Keratinocyte (primary cell): ENCODE measurements at regions not wholly inside any gene's neighbourhood (a gene's known extent, or its start where the extent isn't known, plus 50 kb on each side); places are given as distances from the start of the nearest gene placed in this dataset.

Experiments used
- DNase-seq: peaks from one replicate; pipeline ENCODE4 v3.0.0-alpha.2; 2011; ENCODE audit warnings: low read depth, missing footprints, low spot score
- FAIRE-seq: peaks from 2 replicates; lab custom pipeline; 2011; peaks lifted over from hg19 to GRCh38; lab: Jason Lieb, UNC
- H2AFZ ChIP-seq: 2 replicates; pipeline ENCODE4 v1.6.0; 2012; ENCODE audit warnings: low read length, control low read depth, inconsistent platforms; ENCODE audit not compliant: control insufficient read depth
- H3K27ac ChIP-seq: 2 replicates; pipeline ENCODE4 v1.5.1; 2011; ENCODE audit warnings: low read length; ENCODE audit not compliant: control insufficient read depth, insufficient read depth
- H3K27me3 ChIP-seq: 3 replicates; pipeline ENCODE4 v1.6.0; 2011; ENCODE audit warnings: low read length; ENCODE audit not compliant: control insufficient read depth, insufficient read depth; ENCODE audit errors: extremely low read depth
- H3K36me3 ChIP-seq, 2 experiments: 2 replicates in 1 of 2; 3 replicates in 1 of 2; pipeline ENCODE4 v1.5.1; 2011; ENCODE audit warnings: low read length in 2 of 2, mild to moderate bottlenecking in 1 of 2; ENCODE audit not compliant: control insufficient read depth in 2 of 2, insufficient read depth in 2 of 2; ENCODE audit errors: extremely low read depth in 1 of 2
- H3K4me1 ChIP-seq: 3 replicates; pipeline ENCODE4 v1.5.1; 2011; ENCODE audit warnings: low read length; ENCODE audit not compliant: control insufficient read depth, insufficient read depth; ENCODE audit errors: extremely low read depth
- H3K4me2 ChIP-seq: 3 replicates; pipeline ENCODE4 v1.6.0; 2011; ENCODE audit warnings: low read depth, low read length; ENCODE audit not compliant: control insufficient read depth, insufficient read depth; ENCODE audit errors: extremely low read depth
- H3K4me3 ChIP-seq, 3 experiments: fragments of 200-600 bp in 1 of 3; sonication (generic) in 1 of 3; 2 replicates in 2 of 3; 3 replicates in 1 of 3; pipeline ENCODE4 v1.5.1; 2011 to 2016; ENCODE audit warnings: low read length in 3 of 3, mild to moderate bottlenecking in 3 of 3, control low read depth in 2 of 3, inconsistent platforms in 1 of 3, low read depth in 1 of 3, mixed read lengths in 1 of 3, mixed run types in 1 of 3, moderate library complexity in 1 of 3; ENCODE audit not compliant: control insufficient read depth in 2 of 3, insufficient read depth in 2 of 3; ENCODE audit errors: extremely low read depth in 1 of 3
- H3K79me2 ChIP-seq: 2 replicates; pipeline ENCODE4 v1.6.0; 2012; ENCODE audit warnings: low read length; ENCODE audit not compliant: control insufficient read depth, insufficient read depth
- H3K9ac ChIP-seq: 3 replicates; pipeline ENCODE4 v1.6.0; 2011; ENCODE audit warnings: low read length; ENCODE audit not compliant: control insufficient read depth, insufficient read depth; ENCODE audit errors: extremely low read depth
- H3K9me1 ChIP-seq: 3 replicates; pipeline ENCODE4 v1.6.0; 2011; ENCODE audit warnings: low read length; ENCODE audit not compliant: control insufficient read depth, insufficient read depth; ENCODE audit errors: extremely low read depth
- H3K9me3 ChIP-seq: 2 replicates; pipeline ENCODE4 v1.5.1; 2012; ENCODE audit warnings: low read depth, low read length; ENCODE audit not compliant: control insufficient read depth
- H4K20me1 ChIP-seq: 3 replicates; pipeline ENCODE4 v1.6.0; 2011; ENCODE audit warnings: low read length; ENCODE audit not compliant: control insufficient read depth, insufficient read depth; ENCODE audit errors: extremely low read depth
- EZH2 ChIP-seq: IDR thresholded peaks from one replicate; pipeline ENCODE4 v1.6.1; 2012; ENCODE audit warnings: inconsistent platforms, mild to moderate bottlenecking, low read length, moderate library complexity
- dilution Hi-C: fragments of 300-500 bp; cut with MboI; formaldehyde crosslinking; loops from one replicate; pipeline ENCODE4 v1.7.0; 2020; ENCODE audit warnings: low sequenced_read_pairs; ENCODE audit not compliant: extremely low pct_ligation_motif_present
- TF ChIP-seq, protein P1 (sequence below), 3 experiments: IDR thresholded peaks in 1 of 3; conservative IDR thresholded peaks in 1 of 3; optimal IDR thresholded peaks in 1 of 3; 2 replicates in 2 of 3; 3 replicates in 1 of 3; pipeline versions ENCODE3 to v1.5.1; 2011; ENCODE audit warnings: low read length in 3 of 3, mild to moderate bottlenecking in 3 of 3, moderate library complexity in 2 of 3, control low read depth in 1 of 3, inconsistent platforms in 1 of 3; ENCODE audit not compliant: insufficient read depth in 2 of 3; ENCODE audit errors: extremely low read depth in 1 of 3

DNA sequence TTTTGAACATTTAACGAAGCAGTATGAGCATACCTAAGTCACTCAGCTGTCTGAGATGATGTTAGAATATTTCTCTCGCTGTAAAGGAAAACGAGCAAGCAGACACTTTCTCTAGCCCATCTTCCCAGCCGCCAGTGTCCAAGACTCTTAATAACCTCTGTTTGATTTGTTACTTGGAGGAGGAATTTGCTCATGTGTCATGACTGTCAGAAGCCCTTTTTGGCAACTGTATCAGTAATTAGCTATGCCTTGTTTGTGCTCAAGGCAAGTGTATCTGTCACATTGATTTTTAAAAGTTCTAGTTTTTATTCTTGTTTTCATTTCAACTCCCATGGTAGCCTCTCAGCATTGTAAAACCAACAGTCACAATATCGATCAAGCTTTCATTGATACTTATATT, 828.4 kb upstream of the SLC10A2 start:
- no peaks in the 10 kb centered on the region for H3K36me3 ChIP-seq
- H3K27me3 ChIP-seq: no peaks in the 10 kb centered on the region
- H2AFZ ChIP-seq: no peak overlapping the region
- H3K4me1 ChIP-seq: no peaks in the 10 kb centered on the region
- H3K4me3 ChIP-seq: no peak overlapping the region
- no peak overlapping the region for H3K9ac ChIP-seq
- TF ChIP-seq, protein P1, sequence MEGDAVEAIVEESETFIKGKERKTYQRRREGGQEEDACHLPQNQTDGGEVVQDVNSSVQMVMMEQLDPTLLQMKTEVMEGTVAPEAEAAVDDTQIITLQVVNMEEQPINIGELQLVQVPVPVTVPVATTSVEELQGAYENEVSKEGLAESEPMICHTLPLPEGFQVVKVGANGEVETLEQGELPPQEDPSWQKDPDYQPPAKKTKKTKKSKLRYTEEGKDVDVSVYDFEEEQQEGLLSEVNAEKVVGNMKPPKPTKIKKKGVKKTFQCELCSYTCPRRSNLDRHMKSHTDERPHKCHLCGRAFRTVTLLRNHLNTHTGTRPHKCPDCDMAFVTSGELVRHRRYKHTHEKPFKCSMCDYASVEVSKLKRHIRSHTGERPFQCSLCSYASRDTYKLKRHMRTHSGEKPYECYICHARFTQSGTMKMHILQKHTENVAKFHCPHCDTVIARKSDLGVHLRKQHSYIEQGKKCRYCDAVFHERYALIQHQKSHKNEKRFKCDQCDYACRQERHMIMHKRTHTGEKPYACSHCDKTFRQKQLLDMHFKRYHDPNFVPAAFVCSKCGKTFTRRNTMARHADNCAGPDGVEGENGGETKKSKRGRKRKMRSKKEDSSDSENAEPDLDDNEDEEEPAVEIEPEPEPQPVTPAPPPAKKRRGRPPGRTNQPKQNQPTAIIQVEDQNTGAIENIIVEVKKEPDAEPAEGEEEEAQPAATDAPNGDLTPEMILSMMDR (optimal IDR thresholded peaks at IDR 0.05 in 1 of 3, IDR thresholded peaks at IDR 0.05 in 1 of 3, conservative IDR thresholded peaks at IDR 0.05 in 1 of 3; ENCODE audit: extremely low read depth in 1 of 3, insufficient read depth in 2 of 3, low read length in 3 of 3): no peak
- TF ChIP-seq EZH2: no peak
- H3K79me2 ChIP-seq: no peaks in the 10 kb centered on the region
- no peak overlapping the region for H3K27ac ChIP-seq
- no peaks in the 10 kb centered on the region for H3K9me1 ChIP-seq
- no peak for DNase-seq
- FAIRE-seq: no peak
- dilution Hi-C loops: no loop called here
- H3K9me3 ChIP-seq: no peaks in the 10 kb centered on the region
- H4K20me1 ChIP-seq: no peaks in the 10 kb centered on the region
- no peak overlapping the region for H3K4me2 ChIP-seq

DNA sequence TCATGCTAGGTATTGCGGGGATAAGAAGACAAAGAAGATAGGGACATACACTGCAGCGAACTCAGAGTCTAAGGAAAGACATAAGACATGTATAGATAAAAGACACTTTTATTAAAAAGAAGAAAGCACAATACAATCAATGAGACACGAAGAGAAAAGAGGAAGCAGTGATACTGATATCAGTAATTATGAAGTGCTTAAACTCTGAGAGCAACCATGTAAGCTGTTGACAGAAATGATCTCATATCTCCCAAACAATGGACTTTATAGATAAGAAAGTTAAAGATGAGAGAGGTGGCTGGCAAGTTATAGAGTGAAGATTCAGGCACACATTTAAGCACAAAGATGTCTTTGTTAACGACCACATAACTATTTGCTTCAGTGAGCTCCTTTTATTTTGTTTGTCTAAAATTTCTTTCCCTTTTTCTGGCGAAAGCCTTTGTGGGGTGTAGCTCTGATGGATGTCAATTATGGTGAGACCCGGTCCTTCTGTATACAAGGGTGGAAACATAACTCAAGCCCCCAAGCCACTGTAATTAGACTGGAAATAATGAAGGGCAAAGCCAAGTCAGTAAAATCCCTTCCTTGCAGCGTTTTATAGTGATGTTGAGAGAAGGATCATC, 818.0 kb upstream of the SLC10A2 start:
- Histone ChIP-seq H3K9ac (no peak overlapping the region), H3K4me2 (no peak overlapping the region), H2AFZ (no peak overlapping the region), H3K9me3 (no peaks in the 10 kb centered on the region), H3K9me1 (no peaks in the 10 kb centered on the region), H3K36me3 (no peaks in the 10 kb centered on the region), H3K4me1 (peaks cover 6% of the 10 kb centered on the region), H3K27me3 (no peaks in the 10 kb centered on the region), H3K27ac (no peak overlapping the region), H4K20me1 (no peaks in the 10 kb centered on the region), H3K4me3 (no peak overlapping the region), H3K79me2 (no peaks in the 10 kb centered on the region)
- TF ChIP-seq, protein P1 (optimal IDR thresholded peaks at IDR 0.05 in 1 of 3, IDR thresholded peaks at IDR 0.05 in 1 of 3, conservative IDR thresholded peaks at IDR 0.05 in 1 of 3; ENCODE audit: extremely low read depth in 1 of 3, insufficient read depth in 2 of 3, low read length in 3 of 3): no peak
- TF ChIP-seq EZH2: no peak
- dilution Hi-C loops: no loop called here
- no peak for DNase-seq
- no peak for FAIRE-seq
